DMS53 (cell line): ENCODE measurements at regions not wholly inside any gene's neighbourhood (a gene's known extent, or its start where the extent isn't known, plus 50 kb on each side); places are given as distances from the start of the nearest gene placed in this dataset.
"Not testable (repeated sequence)": the region's sequence is repeated elsewhere in the genome, so short reads cannot be mapped to it uniquely, and the experiment has no call there.

Experiments used
- DNase-seq: peaks from one replicate; lab custom pipeline; 2025; lab: John Stamatoyannopoulos, UW

- DNase-seq = no peak
These were observed 453.3 kb downstream of the C12orf50 start for GRCh38 chr12:87575906-87576305.

DNA sequence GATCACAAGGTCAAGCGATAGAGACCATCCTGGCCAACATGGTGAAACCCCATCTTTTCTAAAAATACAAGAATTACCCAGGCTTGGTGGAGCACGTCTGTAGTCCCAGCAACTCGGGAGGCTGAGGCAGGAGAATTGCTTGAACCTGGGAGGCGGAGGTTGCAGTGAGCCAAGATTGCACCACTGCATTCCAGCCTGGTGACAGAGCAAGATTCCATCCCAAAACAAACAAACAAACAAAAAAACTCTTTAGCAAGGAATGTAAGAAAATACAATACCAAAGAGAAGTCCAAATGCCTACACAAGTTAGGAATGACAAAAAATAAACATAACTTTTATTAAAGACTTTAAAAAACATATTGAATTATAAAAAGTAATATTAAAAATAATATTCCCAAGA, 462.3 kb downstream of the C12orf50 start:
- not testable (repeated sequence) for DNase-seq

GRCh38 chr12:87556985-87557384, 472.2 kb downstream of the C12orf50 start:
- DNase-seq = no peak

GRCh38 chr12:87531213-87531612, 498.0 kb downstream of the C12orf50 start:
- not testable (repeated sequence) for DNase-seq

DNA sequence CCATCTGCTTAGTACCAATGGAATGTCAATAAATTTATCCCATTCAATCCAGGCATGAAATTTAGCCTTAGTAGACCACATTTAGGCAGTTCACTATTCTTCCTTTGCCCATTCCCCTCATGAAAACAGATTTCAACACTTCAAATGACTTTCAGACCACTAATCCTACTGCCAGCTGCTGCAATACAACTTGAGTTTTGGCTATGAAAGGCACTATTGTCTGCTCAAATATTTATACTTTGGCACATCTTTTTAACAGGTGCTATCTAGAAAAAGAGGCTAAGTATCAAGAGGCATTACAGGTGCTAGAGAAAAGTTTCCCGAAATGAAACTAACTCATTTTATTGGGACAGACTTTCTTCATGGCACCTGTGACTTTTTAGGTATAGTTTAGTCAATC, 499.8 kb downstream of the C12orf50 start:
- DNase-seq = peak; percentile 64

GRCh38 chr12:87520968-87521367, 508.2 kb downstream of the C12orf50 start:
- peak; percentile 45 for DNase-seq

GRCh38 chr12:87518481-87518880, 510.7 kb downstream of the C12orf50 start:
- DNase-seq = no peak

DNA sequence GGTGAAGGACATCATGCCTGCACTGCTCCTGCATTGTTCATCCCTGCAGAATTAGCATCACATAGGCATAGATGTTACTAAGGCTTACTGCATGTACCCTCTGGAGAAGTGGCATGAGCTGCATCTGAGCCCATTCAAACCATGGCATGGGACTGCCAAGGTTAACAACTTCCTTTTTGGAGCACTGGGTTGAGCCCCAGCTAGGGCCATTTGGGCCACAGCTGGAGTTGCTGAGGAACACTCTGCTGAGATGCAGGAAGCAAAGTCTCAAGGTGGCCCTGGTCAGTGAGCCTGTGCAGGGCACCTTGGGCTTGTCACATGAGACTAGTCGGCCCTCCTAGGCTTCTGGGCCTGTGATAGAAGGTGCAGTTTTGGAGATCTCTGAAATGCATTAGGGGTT, 511.2 kb downstream of the C12orf50 start:
- DNase-seq = no peak

GRCh38 chr12:87513536-87514280, 515.5 kb downstream of the C12orf50 start:
- peak; percentile 50 for DNase-seq

GRCh38 chr12:87511371-87511770, 517.8 kb downstream of the C12orf50 start:
- no peak for DNase-seq

DNA sequence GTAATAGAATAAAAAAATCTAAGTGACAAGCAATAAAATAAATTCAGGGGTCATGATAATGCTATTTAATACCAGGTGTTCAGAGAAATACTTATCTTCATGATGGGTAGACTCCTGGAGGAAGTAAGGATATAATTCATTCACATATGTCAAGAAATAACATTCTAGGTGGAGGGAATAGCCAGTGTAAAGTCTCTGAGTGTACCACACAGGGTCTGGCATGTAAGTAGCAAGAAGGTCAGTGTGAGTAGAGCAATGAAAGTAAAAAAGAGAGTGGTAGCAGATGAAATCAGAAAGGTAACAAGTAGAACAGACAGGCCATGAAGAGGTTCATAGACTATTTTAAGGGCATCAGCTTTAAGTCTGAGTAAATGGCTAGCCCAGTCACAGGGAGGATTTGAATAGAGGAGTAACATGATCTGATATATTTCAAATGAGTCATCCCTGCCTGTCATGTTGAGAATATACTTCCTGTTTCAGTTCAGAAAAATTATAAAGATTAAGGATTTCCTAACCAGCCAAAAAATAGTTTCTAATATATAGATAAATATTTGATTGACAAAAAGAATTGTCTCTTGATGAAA, 519.9 kb downstream of the C12orf50 start:
- DNase-seq = peak; percentile 96

- DNase-seq = no peak
These were observed 537.6 kb downstream of the C12orf50 start for GRCh38 chr12:87491598-87491997.

GRCh38 chr12:87491089-87491488, 538.1 kb downstream of the C12orf50 start:
- DNase-seq = no peak

- no peak for DNase-seq
These were observed 559.9 kb downstream of the C12orf50 start for GRCh38 chr12:87469295-87469694.

- no peak for DNase-seq
These were observed 561.3 kb downstream of the C12orf50 start for GRCh38 chr12:87467936-87468335.

DNA sequence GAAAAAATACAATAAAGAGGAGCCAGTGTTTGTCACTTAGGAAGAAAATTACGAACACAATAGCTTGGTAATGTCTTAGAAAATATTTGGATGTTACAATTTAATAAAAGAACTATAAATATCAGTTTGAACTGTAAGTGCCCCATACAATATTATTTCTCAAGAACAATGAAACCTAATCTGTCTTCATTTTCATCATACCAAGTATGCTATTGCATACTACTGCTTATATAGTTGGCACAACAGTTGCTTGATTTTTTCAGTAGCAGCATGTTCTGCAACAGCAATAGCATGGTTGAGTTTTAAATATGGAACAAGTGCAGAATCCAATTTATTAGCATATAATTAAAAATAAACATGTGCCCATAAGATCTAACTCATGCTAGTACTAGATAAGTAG, 564.6 kb downstream of the C12orf50 start:
- no peak for DNase-seq

DNA sequence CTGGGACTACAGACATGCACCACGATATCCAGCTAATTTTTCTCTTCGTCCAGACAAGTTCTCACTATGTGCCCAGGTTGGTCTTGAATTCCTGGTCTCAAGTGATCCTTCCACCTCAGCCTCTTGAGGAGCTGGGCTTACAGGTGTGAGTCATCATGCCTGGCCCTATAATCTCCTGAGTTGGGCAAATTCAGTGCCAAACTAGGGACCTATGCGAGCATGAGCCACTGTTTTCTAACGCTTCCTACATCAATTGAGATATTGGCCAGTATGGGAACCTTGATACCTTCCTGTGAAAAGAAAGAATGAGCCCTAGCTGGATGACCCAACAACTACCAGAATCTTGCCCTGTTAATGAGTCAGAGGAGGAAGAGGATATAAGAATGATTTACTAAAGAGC, 585.2 kb downstream of the C12orf50 start:
- DNase-seq = peak; percentile 54

DNA sequence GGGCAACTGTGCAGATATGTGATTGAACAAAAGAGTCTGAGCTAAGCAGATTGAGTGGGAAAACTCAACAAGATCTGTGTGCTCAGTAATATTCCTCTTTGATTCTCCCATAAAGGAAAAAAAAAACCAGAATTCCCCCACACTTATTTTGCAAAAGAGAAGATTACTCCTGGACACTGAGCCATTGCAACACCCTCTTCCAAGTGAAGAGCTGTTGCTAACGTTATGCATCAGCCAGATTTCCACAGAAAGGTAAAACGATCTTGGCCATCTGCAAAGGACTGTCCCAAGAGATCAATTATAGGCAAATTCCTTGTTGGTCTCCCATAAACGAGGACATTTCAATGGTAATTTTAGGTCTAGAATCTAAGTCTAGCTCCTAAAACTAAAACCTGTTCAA, 587.7 kb downstream of the C12orf50 start:
- no peak for DNase-seq

GRCh38 chr12:87439990-87440827, 589.0 kb downstream of the C12orf50 start:
- DNase-seq = peak; percentile 85

- no peak for DNase-seq
These were observed 598.8 kb downstream of the C12orf50 start for GRCh38 chr12:87430444-87430843.

DNA sequence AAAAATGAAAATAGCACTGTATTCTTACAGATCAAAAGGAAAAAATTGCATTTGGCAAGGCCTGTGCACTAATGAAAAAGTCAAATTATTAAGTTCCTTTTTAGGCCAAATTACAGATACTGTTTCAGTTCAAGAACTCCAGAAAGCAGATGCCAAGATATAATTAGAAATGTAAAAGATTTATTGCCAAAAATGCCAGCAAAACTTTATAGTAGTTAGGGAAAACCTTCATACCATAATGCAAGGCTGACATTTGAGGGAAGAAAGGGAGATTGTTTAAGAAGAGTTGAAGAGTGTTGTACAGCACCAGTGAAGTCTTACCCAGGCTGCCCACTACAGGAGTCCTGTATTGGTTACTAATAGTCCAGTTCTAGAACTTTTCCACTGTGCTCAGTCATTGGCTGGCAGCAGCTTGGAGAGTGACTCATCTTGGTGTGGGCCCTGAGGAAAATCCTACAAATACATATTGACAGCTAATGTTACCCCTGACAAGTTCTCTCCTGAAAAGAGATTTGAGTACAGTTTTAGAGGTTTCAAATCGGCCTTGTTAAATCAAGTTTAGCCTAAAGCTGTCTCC, 600.4 kb downstream of the C12orf50 start:
- no peak for DNase-seq

GRCh38 chr12:87427770-87428169, 601.4 kb downstream of the C12orf50 start:
- no peak for DNase-seq
